Transverse colon (tissue), 4 donors: ENCODE measurements at regions not wholly inside any gene's neighbourhood (a gene's known extent, or its start where the extent isn't known, plus 50 kb on each side); places are given as distances from the start of the nearest gene placed in this dataset.
A peak's percentile ranks its signal among the peaks of the same experiment; 100 is the strongest.

Experiments used
- DNase-seq: peaks from one replicate; pipeline ENCODE4 v3.0.0-alpha.2; 2019
- H3K27ac ChIP-seq, 4 donors: fragments of 200-600 bp; sonication (generic); 2 replicates each; pipeline ENCODE4 v1.5.1; 2016 to 2018; ENCODE audit warnings: inconsistent platforms in 4 of 4
- H3K27me3 ChIP-seq: fragments of 200-600 bp; sonication (generic); 2 replicates; pipeline ENCODE4 v1.5.1; 2017; ENCODE audit warnings: inconsistent platforms
- H3K36me3 ChIP-seq, 4 donors: fragments of 200-600 bp; sonication (generic); 2 replicates each; pipeline ENCODE4 v1.5.1; 2017 to 2019; ENCODE audit warnings: inconsistent platforms in 4 of 4
- H3K4me1 ChIP-seq, 4 donors: fragments of 200-600 bp; sonication (generic); 2 replicates each; pipeline ENCODE4 v1.5.1; 2017 to 2020; ENCODE audit warnings: inconsistent platforms in 4 of 4
- H3K4me3 ChIP-seq, 4 donors: fragments of 200-600 bp; sonication (generic); 1 replicate in 1 of 4; 2 replicates in 3 of 4; pipeline versions ENCODE4 v1.5.1 to v1.6.1; 2017 to 2019; ENCODE audit warnings: inconsistent platforms in 4 of 4
- H3K9me3 ChIP-seq, 2 donors: fragments of 200-600 bp; sonication (generic); 2 replicates each; pipeline ENCODE4 v1.5.1; 2017 to 2019; ENCODE audit warnings: inconsistent platforms in 2 of 2
- EP300 ChIP-seq: sonication (generic); formaldehyde crosslinking; IDR thresholded peaks from one replicate; pipeline ENCODE4 v1.6.1; 2017; ENCODE audit warnings: antibody characterized with exemption, low read depth
- POLR2A ChIP-seq: fragments of 450-650 bp; IDR thresholded peaks from one replicate; pipeline ENCODE4 v1.6.1; 2016; ENCODE audit warnings: antibody characterized with exemption, mild to moderate bottlenecking, moderate library complexity
- POLR2AphosphoS5 ChIP-seq, 3 donors: sonication (generic); formaldehyde crosslinking; IDR thresholded peaks; one replicate each; pipeline ENCODE4 v1.6.1; 2016; ENCODE audit warnings: antibody characterized with exemption in 3 of 3
- WGBS, 2 donors: methylation state at CpG; one replicate each; pipeline ENCODE4 v1.1.5; 2018; ENCODE audit warnings: low coverage in 1 of 2; 5-methylcytosine and 5-hydroxymethylcytosine counted together
- in situ Hi-C, 4 donors: fragments of 200-750 bp; cut with MboI; loops; one replicate each; pipeline versions ENCODE4 v1.15.0 to v1.15.1; 2017; ENCODE audit warnings: low sequenced_read_pairs in 3 of 4, low pct_ligation_motif_present in 1 of 4, low pct_unique_long_range_greater_than_20kb in 1 of 4
- intact Hi-C: fragments of 100-400 bp; cut with DNase I; formaldehyde crosslinking; loops from one replicate; pipeline ENCODE4 v1.15.1; 2023; ENCODE audit warnings: low total_unique reads
- TF ChIP-seq, protein P1 (sequence below), 5 experiments: fragments of 200-600 bp in 3 of 5; fragments of 450-650 bp in 2 of 5; sonication (generic) in 3 of 5; IDR thresholded peaks; 1 replicate in 2 of 5; 2 replicates in 3 of 5; pipeline ENCODE4 v1.5.1; 2016 to 2017; ENCODE audit warnings: antibody characterized with exemption in 5 of 5, inconsistent platforms in 3 of 5, mild to moderate bottlenecking in 2 of 5, moderate library complexity in 1 of 5

DNA sequence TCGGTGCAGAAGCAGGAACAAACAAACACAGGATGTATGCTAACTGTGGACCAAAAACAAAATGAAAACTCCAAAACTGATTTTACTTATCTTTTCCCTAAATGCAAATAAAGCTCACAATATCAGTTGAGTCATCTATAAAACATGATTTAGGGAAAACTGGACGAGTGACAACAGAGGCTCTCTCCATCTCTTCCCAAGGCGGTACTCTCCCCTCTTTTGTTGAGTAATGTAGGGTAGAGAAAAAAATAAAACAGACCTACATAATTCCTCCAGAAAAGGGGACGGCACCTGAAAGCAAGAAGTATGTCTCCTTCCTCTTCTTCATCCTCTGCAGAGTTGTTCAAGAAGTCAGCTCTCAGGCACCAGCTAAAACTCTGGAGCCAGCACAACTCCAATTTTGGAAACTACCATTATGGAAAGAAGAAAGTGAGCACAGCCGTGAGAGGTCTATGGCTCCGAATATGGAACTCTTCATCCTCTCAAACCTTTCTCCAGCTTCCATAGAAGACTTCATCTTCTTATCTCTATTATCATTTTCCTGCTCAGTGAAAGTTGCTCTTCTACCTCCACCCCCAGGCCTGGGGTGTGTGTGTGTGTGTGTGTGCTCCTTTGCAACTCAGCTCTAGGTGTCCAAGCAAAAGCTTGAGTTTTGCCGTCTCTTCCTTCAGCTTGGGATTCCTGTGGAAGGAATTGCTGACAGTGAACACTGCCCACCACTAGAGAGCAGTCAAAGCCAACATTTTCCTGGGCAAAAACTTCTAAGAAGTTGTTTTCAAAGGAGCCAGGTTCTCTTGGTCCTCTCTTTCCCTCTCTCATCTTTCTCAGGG is 155.4 kb downstream of the DIO2 start:
- in situ Hi-C loops (no loop called here), intact Hi-C loops (no loop called here)
- no peak for TF ChIP-seq EP300
- TF ChIP-seq, protein P1, sequence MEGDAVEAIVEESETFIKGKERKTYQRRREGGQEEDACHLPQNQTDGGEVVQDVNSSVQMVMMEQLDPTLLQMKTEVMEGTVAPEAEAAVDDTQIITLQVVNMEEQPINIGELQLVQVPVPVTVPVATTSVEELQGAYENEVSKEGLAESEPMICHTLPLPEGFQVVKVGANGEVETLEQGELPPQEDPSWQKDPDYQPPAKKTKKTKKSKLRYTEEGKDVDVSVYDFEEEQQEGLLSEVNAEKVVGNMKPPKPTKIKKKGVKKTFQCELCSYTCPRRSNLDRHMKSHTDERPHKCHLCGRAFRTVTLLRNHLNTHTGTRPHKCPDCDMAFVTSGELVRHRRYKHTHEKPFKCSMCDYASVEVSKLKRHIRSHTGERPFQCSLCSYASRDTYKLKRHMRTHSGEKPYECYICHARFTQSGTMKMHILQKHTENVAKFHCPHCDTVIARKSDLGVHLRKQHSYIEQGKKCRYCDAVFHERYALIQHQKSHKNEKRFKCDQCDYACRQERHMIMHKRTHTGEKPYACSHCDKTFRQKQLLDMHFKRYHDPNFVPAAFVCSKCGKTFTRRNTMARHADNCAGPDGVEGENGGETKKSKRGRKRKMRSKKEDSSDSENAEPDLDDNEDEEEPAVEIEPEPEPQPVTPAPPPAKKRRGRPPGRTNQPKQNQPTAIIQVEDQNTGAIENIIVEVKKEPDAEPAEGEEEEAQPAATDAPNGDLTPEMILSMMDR (IDR thresholded peaks at IDR 0.05) = peak; percentile 46 to 58 (median 50)
- no peak for TF ChIP-seq POLR2A
- no peak for TF ChIP-seq POLR2AphosphoS5 (IDR thresholded peaks at IDR 0.05)
- Histone ChIP-seq H3K9me3 (no peaks in the 10 kb centered on the region), H3K4me3 (no peak overlapping the region), H3K27me3 (no peaks in the 10 kb centered on the region), H3K4me1 (peaks cover 0 to 2% (median 0%) of the 10 kb centered on the region in 4 donors), H3K36me3 (no peaks in the 10 kb centered on the region), H3K27ac (no peak overlapping the region)
- 60 to 71% methylated on average over 5 to 7 of the region's 7 CpGs for WGBS, 2 donors
- DNase-seq = peak; percentile 9

DNA sequence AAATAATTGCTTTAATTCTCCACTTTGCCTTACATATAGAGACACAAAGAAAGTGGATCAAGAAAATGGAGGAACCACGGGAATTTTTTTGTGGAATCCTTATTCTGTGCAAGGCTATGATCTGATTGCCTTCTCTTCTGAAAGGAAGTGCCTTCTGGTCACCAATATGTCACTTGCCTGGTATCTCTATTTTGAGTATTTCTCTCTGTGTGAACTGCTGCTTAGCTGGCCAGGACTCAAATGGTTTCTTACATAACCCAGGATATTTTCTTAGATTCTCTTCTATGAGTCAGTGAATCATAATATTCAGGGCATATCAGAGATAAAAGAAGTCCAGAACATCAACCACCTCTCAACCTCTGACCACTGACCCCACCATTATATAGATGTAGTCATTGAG is 156.1 kb downstream of the DIO2 start:
- intact Hi-C loops (no loop called here), in situ Hi-C loops (no loop called here)
- Histone ChIP-seq H3K9me3 (no peaks in the 10 kb centered on the region), H3K4me1 (peaks cover 0 to 2% (median 0%) of the 10 kb centered on the region in 4 donors), H3K4me3 (no peak overlapping the region), H3K27ac (no peak overlapping the region), H3K36me3 (no peaks in the 10 kb centered on the region), H3K27me3 (no peaks in the 10 kb centered on the region)
- DNase-seq = no peak
- WGBS, 2 donors = 50 to 71% methylated on average over 1 of the region's 1 CpG
- TF ChIP-seq POLR2A = no peak
- TF ChIP-seq, protein P1 (IDR thresholded peaks at IDR 0.05) = no peak
- TF ChIP-seq POLR2AphosphoS5 (IDR thresholded peaks at IDR 0.05) = no peak
- no peak for TF ChIP-seq EP300

- no peaks in the 10 kb centered on the region for H3K27me3 ChIP-seq
- H3K36me3 ChIP-seq = no peaks in the 10 kb centered on the region
- no peak overlapping the region for H3K4me3 ChIP-seq
- in situ Hi-C loops (no loop called here), intact Hi-C loops (no loop called here)
- TF ChIP-seq, protein P1 (IDR thresholded peaks at IDR 0.05) = no peak
- TF ChIP-seq POLR2AphosphoS5 (IDR thresholded peaks at IDR 0.05) (no peak), EP300 (no peak), POLR2A (no peak)
- no peaks in the 10 kb centered on the region for H3K9me3 ChIP-seq
- 66 to 68% methylated on average over 3 of the region's 3 CpGs for WGBS, 2 donors
- no peak for DNase-seq
- peaks cover 0 to 2% (median 0%) of the 10 kb centered on the region in 4 donors for H3K4me1 ChIP-seq
- H3K27ac ChIP-seq = no peak overlapping the region
Measured at GRCh38 chr14:80054020-80054419, 157.3 kb downstream of the DIO2 start.

GRCh38 chr14:80049055-80049454 is 162.2 kb downstream of the DIO2 start:
- H3K27ac ChIP-seq = no peak overlapping the region
- TF ChIP-seq, protein P1 (IDR thresholded peaks at IDR 0.05) = no peak
- TF ChIP-seq POLR2AphosphoS5 (IDR thresholded peaks at IDR 0.05) (no peak), POLR2A (no peak), EP300 (no peak)
- in situ Hi-C loops = no loop called here
- intact Hi-C loops = no loop called here
- 79 to 86% methylated on average over 2 of the region's 2 CpGs for WGBS, 2 donors
- H3K4me3 ChIP-seq = no peak overlapping the region
- no peaks in the 10 kb centered on the region for H3K36me3 ChIP-seq
- DNase-seq = no peak
- no peaks in the 10 kb centered on the region for H3K9me3 ChIP-seq
- H3K27me3 ChIP-seq = no peaks in the 10 kb centered on the region
- no peaks in the 10 kb centered on the region for H3K4me1 ChIP-seq
